SK-N-SH (cell line): ENCODE measurements at regions not wholly inside any gene's neighbourhood (a gene's known extent, or its start where the extent isn't known, plus 50 kb on each side); places are given as distances from the start of the nearest gene placed in this dataset.

ENCODE experiments used
- CTCF ChIA-PET: fragments of 300-600, 350-600 bp; formaldehyde crosslinking; extraction: SDS; loops from one replicate; lab custom pipeline; 2021; lab: Yijun Ruan, JAX
- POLR2A ChIA-PET: fragments of 350-600 bp; sonication (Branson Sonifier 250); formaldehyde crosslinking; extraction: SDS; loops from one replicate; lab custom pipeline; 2020; ENCODE audit warnings: antibody characterized with exemption, inconsistent platforms; lab: Yijun Ruan, JAX
- DNase-seq: peaks from one replicate; pipeline ENCODE4 v3.0.0; 2012
- H2AFZ ChIP-seq: fragments of 200-600 bp; sonication (generic); 2 replicates; pipeline ENCODE4 v1.8.1; 2016; ENCODE audit warnings: antibody characterized with exemption, mild to moderate bottlenecking, low read depth
- H3F3A ChIP-seq: fragments of 200-600 bp; sonication (generic); replicated peaks from 2 replicates; pipeline ENCODE3; 2016; ENCODE audit warnings: antibody characterized with exemption, mild to moderate bottlenecking; ENCODE audit not compliant: insufficient read depth
- H3K27ac ChIP-seq, 2 experiments: fragments of 200-500 bp in 1 of 2; fragments of 200-600 bp in 1 of 2; sonication (Bioruptor generic) in 1 of 2; sonication (generic), shearing (Covaris generic) in 1 of 2; 2 replicates each; pipeline versions ENCODE4 v1.5.1 to v1.6.1; 2014 to 2016; ENCODE audit warnings: low read depth in 2 of 2, inconsistent platforms in 1 of 2, low read length in 1 of 2, mild to moderate bottlenecking in 1 of 2, mixed read lengths in 1 of 2
- H3K27me3 ChIP-seq: fragments of 200-600 bp; sonication (generic), shearing (Covaris generic); 2 replicates; pipeline ENCODE4 v1.6.1; 2016; ENCODE audit warnings: mixed run types; ENCODE audit not compliant: insufficient read depth
- H3K36me3 ChIP-seq, 2 experiments: fragments of 200-500 bp in 1 of 2; fragments of 200-600 bp in 1 of 2; sonication (Bioruptor generic) in 1 of 2; sonication (generic) in 1 of 2; replicated peaks in 1 of 2; 2 replicates each; pipeline versions ENCODE3 to v1.5.1; 2014 to 2016; ENCODE audit warnings: low read length in 1 of 2, mild to moderate bottlenecking in 1 of 2; ENCODE audit not compliant: insufficient read depth in 2 of 2, control insufficient read depth in 1 of 2
- H3K4me1 ChIP-seq, 2 experiments: fragments of 200-500 bp in 1 of 2; fragments of 200-600 bp in 1 of 2; sonication (Bioruptor generic) in 1 of 2; sonication (generic), shearing (Covaris generic) in 1 of 2; 2 replicates each; pipeline versions ENCODE4 v1.5.1 to v1.6.1; 2014 to 2016; ENCODE audit warnings: low read depth in 1 of 2, low read length in 1 of 2, mixed run types in 1 of 2; ENCODE audit not compliant: insufficient read depth in 2 of 2, control insufficient read depth in 1 of 2
- H3K4me2 ChIP-seq: fragments of 200-600 bp; sonication (generic), shearing (Covaris generic); 2 replicates; pipeline ENCODE4 v1.6.1; 2017; ENCODE audit warnings: mixed run types
- H3K4me3 ChIP-seq, 2 experiments: fragments of 200-500 bp in 1 of 2; fragments of 200-600 bp in 1 of 2; sonication (Bioruptor generic) in 1 of 2; sonication (generic), shearing (Covaris generic) in 1 of 2; 2 replicates each; pipeline versions ENCODE4 v1.5.1 to v1.8.1; 2014 to 2016; ENCODE audit warnings: low read depth in 2 of 2, inconsistent platforms in 1 of 2, low read length in 1 of 2, mild to moderate bottlenecking in 1 of 2, mixed read lengths in 1 of 2, moderate library complexity in 1 of 2
- H3K79me2 ChIP-seq: fragments of 200-600 bp; sonication (generic); 2 replicates; pipeline ENCODE4 v1.8.1; 2017; ENCODE audit warnings: mild to moderate bottlenecking; ENCODE audit not compliant: insufficient read depth
- H3K9ac ChIP-seq: fragments of 200-600 bp; sonication (generic); 2 replicates; pipeline ENCODE4 v1.6.1; 2017; ENCODE audit warnings: mixed run types
- H3K9me2 ChIP-seq: fragments of 200-600 bp; sonication (generic); 2 replicates; pipeline ENCODE4 v1.6.1; 2017; ENCODE audit warnings: mixed run types
- H3K9me3 ChIP-seq: fragments of 200-600 bp; sonication (generic); 2 replicates; pipeline ENCODE4 v1.6.1; 2017; ENCODE audit warnings: mixed run types, mild to moderate bottlenecking, moderate library complexity
- H4K20me1 ChIP-seq: fragments of 200-600 bp; sonication (generic); 2 replicates; pipeline ENCODE4 v1.6.1; 2017; ENCODE audit warnings: mild to moderate bottlenecking, mixed run types; ENCODE audit not compliant: insufficient read depth
- CTCF ChIP-seq: fragments of 200-600 bp; sonication (generic); IDR thresholded peaks from 2 replicates; pipeline ENCODE4 v1.6.1; 2017; ENCODE audit warnings: antibody characterized with exemption, mild to moderate bottlenecking, moderate library complexity
- EP300 ChIP-seq, 2 experiments: IDR thresholded peaks; 2 replicates each; pipeline versions ENCODE4 v1.4.0 to v1.6.1; 2012; ENCODE audit warnings: borderline replicate concordance in 1 of 2, low read depth in 1 of 2, low read length in 1 of 2
- EZH2phosphoT487 ChIP-seq: fragments of 200-600 bp; sonication (generic); IDR thresholded peaks from 2 replicates; pipeline ENCODE4 v1.6.1; 2017; ENCODE audit warnings: low read depth, mixed run types, mild to moderate bottlenecking, antibody characterized with exemption, moderate library complexity, borderline replicate concordance
- FOXM1 ChIP-seq: IDR thresholded peaks from 2 replicates; pipeline ENCODE4 v1.4.0; 2012; ENCODE audit warnings: low read depth, mild to moderate bottlenecking
- IRF3 ChIP-seq: fragments of 150-350 bp; IDR thresholded peaks from 2 replicates; pipeline ENCODE4 v1.6.1; 2016; ENCODE audit warnings: mild to moderate bottlenecking, low read depth, low read length
- MEF2A ChIP-seq: IDR thresholded peaks from 2 replicates; pipeline ENCODE4 v1.4.0; 2012; ENCODE audit warnings: low read depth, borderline replicate concordance
- POLR2AphosphoS5 ChIP-seq: IDR thresholded peaks from 2 replicates; pipeline ENCODE4 v1.6.1; 2012; ENCODE audit warnings: low read depth, low read length
- RAD21 ChIP-seq: IDR thresholded peaks from 2 replicates; pipeline ENCODE4 v1.6.1; 2012; ENCODE audit warnings: mild to moderate bottlenecking, low read length
- SMC3 ChIP-seq: IDR thresholded peaks from 2 replicates; pipeline ENCODE4 v1.6.1; 2012; ENCODE audit warnings: low read depth, low read length, improper control_type of control experiment
- TAF1 ChIP-seq: IDR thresholded peaks from 2 replicates; pipeline ENCODE4 v1.6.1; 2012; ENCODE audit warnings: low read depth, mild to moderate bottlenecking, low read length, moderate library complexity, borderline replicate concordance
- USF1 ChIP-seq: IDR thresholded peaks from 2 replicates; pipeline ENCODE4 v1.4.0; 2012; ENCODE audit warnings: low read depth, borderline replicate concordance
- WGBS: methylation state at CpG from one replicate; pipeline ENCODE4 v1.1.6; 2017; ENCODE audit warnings: low lambda C conversion rate; 5-methylcytosine and 5-hydroxymethylcytosine counted together

GRCh38 chr13:100944791-100945345, 270.3 kb upstream of the TMTC4 start:
- TF ChIP-seq EP300 (IDR thresholded peaks at IDR 0.05; ENCODE audit: borderline replicate concordance in 1 of 2, low read depth in 1 of 2, low read length in 1 of 2) (no peak), FOXM1 (no peak), RAD21 (no peak), CTCF (no peak)
- TF ChIP-seq, all 33 proteins: peak for 0
- Histone ChIP-seq H3K4me3 (no peak overlapping the region), H3K27me3 (no peaks in the 10 kb centered on the region), H3K79me2 (no peaks in the 10 kb centered on the region), H3K27ac (no peak overlapping the region), H3K4me1 (no peaks in the 10 kb centered on the region; a peak in 1 of 4 replicates), H3K36me3 (no peaks in the 10 kb centered on the region), H4K20me1 (no peaks in the 10 kb centered on the region), H2AFZ (no peak overlapping the region), H3K9ac (no peak overlapping the region), H3K9me3 (no peaks in the 10 kb centered on the region), H3K4me2 (no peak overlapping the region), H3K9me2 (no peaks in the 10 kb centered on the region), H3F3A (no peaks in the 10 kb centered on the region)
- DNase-seq, result no peak
- ChIA-PET CTCF (no interaction called here), POLR2A (no interaction called here)
- 36% methylated on average over 5 of the region's 5 CpGs for WGBS

- H3K4me3 ChIP-seq, result no peak overlapping the region
- H3K9me3 ChIP-seq, result no peaks in the 10 kb centered on the region
- ChIA-PET POLR2A (no interaction called here), CTCF (interaction anchor here (1.1 kb wide), 1 partner anchor 28 kb away, joined by 3 read pairs; no protein-coding TSS in a partner anchor)
- no peak for DNase-seq
- no peak for TF ChIP-seq MEF2A
- no peak for TF ChIP-seq EZH2phosphoT487
- H3F3A ChIP-seq, result no peaks in the 10 kb centered on the region
- no peaks in the 10 kb centered on the region for H3K79me2 ChIP-seq
- no peak overlapping the region for H3K27ac ChIP-seq
- H3K9ac ChIP-seq, result no peak overlapping the region
- no peaks in the 10 kb centered on the region for H3K9me2 ChIP-seq
- H3K36me3 ChIP-seq, result no peaks in the 10 kb centered on the region
- no peaks in the 10 kb centered on the region for H3K27me3 ChIP-seq
- 27% methylated on average over 1 of the region's 1 CpG for WGBS
- H3K4me2 ChIP-seq, result no peak overlapping the region
- H2AFZ ChIP-seq, result no peak overlapping the region
- no peaks in the 10 kb centered on the region; a peak in 1 of 4 replicates for H3K4me1 ChIP-seq
- H4K20me1 ChIP-seq, result no peaks in the 10 kb centered on the region
These were observed 268.1 kb upstream of the TMTC4 start for GRCh38 chr13:100942742-100943141.

GRCh38 chr13:100941377-100942368, 267.1 kb upstream of the TMTC4 start:
- H3F3A ChIP-seq, result no peaks in the 10 kb centered on the region
- no peak overlapping the region for H2AFZ ChIP-seq
- H3K4me1 ChIP-seq, result no peaks in the 10 kb centered on the region; a peak in 1 of 4 replicates
- H3K4me2 ChIP-seq, result no peak overlapping the region
- no peaks in the 10 kb centered on the region for H3K9me2 ChIP-seq
- no peaks in the 10 kb centered on the region for H4K20me1 ChIP-seq
- H3K4me3 ChIP-seq, result no peak overlapping the region
- H3K27me3 ChIP-seq, result no peaks in the 10 kb centered on the region
- H3K9ac ChIP-seq, result no peak overlapping the region
- ChIA-PET CTCF (interaction anchor here (1.1 kb wide), 2 partner anchors 27 to 369 kb away, joined by 3 read pairs; no protein-coding TSS in a partner anchor), POLR2A (no interaction called here)
- WGBS, result 44% methylated on average over 10 of the region's 10 CpGs
- no peak overlapping the region for H3K27ac ChIP-seq
- no peaks in the 10 kb centered on the region for H3K9me3 ChIP-seq
- no peaks in the 10 kb centered on the region for H3K36me3 ChIP-seq
- DNase-seq, result no peak
- no peaks in the 10 kb centered on the region for H3K79me2 ChIP-seq
- TF ChIP-seq MEF2A (no peak), TAF1 (no peak), POLR2AphosphoS5 (no peak), SMC3 (no peak), IRF3 (no peak), USF1 (no peak)
